T-helper 2 cell (primary cell): ENCODE measurements at regions not wholly inside any gene's neighbourhood (a gene's known extent, or its start where the extent isn't known, plus 50 kb on each side); places are given as distances from the start of the nearest gene placed in this dataset.

Experiments
- DNase-seq, 5 experiments: peaks; one replicate each; pipeline versions ENCODE4 v3.0.0 to v3.0.0-alpha.2; 2012 to 2022

DNA sequence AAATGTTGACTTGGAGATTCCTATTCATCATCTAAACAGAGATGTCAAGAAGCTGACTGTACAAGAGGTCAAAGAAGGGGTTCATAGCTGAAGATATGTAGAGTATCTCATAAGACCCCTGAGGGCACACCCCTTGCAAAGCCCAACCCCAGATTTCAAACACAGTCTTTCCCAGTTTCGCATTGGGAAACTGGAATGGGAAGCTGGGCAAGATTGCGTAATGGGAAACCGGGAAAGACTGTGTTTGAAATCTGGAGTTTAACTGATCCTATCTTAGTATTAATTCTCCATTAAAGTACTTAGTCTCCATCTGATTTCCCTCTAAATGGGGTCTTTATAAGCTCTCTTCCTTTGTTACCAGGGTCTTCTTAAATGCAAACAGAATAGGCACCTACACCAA, 99.5 kb downstream of the FAM76B start:
- DNase-seq: no peak

DNA sequence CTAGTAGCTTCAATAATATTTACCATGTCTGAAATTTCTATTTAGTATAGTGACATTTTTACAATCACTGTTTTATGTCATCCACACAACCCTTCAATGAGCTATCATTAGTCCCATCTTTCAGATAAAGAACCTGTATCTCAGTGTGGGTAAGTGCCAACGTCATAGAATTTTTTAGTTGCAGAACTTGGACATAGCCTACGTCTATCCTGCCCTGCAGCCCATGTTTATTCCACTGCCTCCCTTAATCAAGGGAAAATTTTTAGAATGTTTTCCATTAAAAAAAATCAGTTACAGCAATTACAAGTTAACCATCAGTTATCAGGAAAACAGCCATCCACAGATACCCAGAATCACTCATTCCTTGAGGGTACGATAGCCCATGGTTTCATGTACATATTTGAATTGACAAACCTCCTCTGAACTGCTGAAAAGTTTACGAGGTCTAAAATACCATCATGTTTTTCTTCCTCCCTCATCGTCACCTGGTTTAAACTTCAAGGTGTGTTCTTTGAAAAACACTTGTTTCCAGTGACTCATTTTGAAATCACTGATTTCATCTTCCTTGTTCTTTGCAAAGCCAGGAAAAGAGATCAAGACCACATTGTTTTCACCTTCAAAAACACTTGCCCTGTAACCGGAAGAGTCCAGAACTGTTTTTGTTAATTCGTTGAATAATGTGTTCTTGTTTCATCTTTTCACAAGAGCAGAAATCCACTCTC, 100.9 kb downstream of the FAM76B start:
- peak in 2 of 5 experiments; percentile 23 to 88 for DNase-seq

DNA sequence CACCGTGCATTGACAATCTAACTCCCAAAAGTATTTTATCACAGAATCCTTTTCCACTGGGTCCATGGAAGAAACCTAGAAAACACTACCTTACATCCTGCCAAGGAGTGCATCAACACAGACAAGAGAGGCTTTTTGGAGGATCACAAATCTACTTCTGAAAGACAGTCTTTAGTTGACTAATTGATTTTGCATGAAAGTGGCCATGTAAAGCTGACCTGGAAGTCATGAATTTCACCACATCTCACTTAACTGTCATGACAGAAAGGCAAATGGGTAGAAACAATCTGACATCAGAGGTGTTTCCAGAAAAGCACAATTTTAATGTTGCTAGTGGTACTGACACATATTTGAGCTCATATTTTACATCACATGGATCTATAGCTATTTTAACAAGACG, 101.6 kb downstream of the FAM76B start:
- peak in 1 of 5 experiments; percentile 62 for DNase-seq

DNA sequence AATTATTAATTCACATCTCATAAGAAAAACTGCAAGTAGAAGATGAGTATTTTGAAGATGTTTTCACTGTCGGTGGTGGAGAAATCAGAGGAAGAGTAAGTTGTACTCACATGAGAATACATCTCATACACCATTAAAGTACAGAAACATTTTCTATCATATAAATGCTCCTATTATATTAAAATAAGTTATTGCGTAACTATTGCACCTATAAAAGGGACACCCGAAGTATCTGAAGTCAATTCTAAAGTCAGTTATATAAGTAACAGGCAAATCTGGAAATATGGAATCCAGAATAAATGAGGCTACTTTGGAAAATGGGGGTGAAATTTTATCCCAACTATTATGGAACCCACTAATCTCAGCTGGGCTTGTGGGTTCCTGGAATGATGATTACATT, 103.3 kb downstream of the FAM76B start:
- no peak for DNase-seq

DNA sequence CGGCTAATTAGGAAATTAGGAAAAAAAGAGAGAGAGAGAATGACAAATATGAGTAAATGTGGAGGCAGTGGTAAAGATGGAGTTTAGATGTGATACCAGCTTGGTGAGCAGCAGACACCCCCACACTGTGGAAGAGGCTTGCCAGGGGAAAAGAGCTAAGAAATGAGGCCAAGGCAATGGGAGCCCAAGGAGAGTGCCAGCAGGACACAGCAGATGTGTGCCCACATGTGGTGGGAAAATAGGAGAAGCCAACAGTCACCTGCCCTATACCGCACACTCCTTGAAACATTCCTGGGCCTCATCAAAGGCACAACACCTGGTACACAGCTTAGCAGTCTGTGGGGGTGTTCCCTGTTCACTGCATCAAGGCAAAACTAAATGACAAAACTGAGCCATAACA, 104.9 kb downstream of the FAM76B start:
- DNase-seq: no peak

DNA sequence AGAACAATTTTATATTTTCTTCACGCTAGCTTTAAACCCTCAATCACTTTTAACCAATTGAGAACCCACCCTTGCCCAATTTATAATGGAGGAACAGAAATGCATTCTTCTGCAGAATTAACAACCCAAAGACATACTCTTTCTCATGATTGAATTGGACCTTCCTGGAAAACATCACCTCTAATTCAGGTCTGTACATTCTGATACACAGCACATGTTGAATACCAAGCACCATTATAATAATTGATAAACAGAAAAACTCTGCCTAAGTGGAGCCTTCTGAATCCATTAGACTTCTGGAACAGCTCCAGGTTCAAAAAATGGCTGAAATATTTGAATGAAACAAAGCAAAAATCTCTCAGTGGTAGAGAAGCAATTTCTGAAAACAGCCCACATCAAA, 105.4 kb downstream of the FAM76B start:
- no peak for DNase-seq

DNA sequence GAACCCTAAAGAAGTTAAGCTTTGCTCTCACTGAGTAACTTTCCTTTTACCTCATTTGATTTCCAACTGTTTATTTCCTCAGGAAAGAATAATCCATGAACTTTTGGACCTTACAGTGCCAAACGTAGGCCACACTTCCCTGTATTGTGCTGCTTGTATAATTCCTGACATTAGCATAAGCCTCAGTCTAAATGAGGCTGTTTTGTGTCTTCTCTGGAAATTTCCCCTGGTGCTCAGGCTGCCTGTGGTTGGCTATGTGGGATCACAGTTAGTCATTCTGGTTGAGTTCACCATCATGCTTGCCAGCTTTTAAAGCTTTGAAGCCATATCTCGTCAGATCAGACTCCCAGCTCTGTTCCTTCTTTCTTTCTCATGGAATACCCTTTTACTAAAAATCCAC, 107.0 kb downstream of the FAM76B start:
- peak in 1 of 5 experiments; percentile 62 for DNase-seq

DNA sequence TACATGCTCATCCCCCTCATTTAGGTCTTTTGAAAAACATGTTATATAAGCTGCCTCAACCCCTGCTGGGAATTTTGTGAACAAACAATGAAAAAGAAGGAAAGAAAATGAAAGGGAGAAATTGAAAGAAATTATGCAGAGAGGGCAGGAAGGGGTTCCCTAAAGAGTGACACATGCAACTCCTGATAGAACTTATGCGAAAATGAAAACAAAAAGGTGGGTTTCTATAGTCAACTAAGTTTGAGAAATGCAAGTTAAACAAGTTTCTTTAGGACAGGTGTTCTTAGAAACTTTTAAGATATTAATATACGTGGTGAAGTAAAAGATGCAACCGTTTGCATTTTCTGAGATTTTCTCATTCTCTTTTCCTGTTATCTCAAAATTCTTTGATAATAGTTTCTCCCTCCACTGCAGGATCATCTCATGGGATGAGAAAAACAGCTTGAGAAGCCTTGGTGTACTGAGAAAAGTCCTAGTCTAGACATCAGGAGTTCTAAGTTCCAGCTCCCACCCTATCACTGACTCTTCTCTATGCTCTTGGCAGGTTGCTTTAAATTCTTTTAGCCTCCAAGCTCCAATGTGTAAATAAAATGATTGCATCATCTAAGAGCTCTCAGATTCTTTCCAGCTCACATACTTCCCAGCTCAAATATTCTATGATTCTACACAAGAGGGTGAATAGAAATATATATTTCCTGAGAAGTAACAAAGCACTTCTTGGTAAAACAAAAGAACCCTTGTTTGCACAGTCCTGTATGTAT, 109.2 kb downstream of the FAM76B start:
- DNase-seq: no peak

DNA sequence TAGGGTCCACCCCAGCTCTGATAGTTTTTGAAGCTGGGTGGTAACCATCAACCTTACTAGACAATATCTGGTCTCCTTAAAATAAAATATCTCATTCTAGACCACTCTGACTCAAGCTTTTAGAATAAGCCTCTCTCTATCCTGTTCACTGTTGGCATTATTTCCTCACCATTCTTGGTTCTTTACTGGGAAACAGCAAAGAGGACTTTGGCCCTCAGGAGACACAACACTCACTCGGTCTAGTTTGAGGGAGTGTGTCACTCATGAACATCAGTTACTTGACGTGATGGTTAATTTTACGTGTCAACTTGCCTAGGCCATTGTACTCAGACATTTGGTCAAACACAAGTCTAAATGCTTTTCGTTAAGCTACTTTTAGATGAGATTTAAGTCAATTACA, 110.6 kb downstream of the FAM76B start:
- no peak for DNase-seq

DNA sequence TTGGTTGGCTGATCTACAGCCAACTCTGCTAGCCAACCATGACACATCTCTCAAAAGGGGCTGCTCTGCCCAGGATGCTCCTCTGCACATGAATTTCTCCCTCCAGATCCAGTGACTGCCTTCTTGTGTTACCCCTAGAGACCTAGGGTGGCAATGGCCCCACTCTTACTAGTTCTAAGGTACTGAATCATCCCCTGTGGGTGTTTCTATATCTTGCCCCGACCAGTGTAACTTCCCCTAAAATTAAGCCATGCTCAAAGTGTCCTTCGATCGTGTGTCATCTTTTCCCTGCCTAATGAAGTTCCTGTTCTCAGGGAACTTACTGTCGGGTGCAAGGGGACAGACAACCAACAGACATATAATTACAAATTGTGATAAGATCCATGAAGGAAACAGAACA, 113.3 kb downstream of the FAM76B start:
- DNase-seq: no peak

DNA sequence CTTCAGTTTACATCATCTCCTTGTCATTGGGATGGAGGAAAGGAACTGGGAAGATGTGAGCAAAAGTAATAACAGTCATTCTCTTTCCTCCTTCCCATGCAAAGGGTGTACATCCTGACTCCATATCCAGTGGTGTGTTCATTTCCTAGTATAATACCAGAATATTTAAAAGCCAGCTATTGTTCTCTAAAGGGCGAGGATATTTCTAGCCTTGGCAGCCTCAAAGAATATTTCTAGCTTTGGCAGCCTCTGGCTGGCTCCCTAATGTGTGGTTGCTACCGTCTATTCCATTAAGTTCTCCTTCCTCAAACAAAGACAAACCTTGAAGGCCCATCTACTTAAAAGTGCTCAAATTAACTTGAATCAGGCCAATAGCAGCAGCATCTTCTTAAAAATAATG, 114.0 kb downstream of the FAM76B start:
- DNase-seq: no peak

DNA sequence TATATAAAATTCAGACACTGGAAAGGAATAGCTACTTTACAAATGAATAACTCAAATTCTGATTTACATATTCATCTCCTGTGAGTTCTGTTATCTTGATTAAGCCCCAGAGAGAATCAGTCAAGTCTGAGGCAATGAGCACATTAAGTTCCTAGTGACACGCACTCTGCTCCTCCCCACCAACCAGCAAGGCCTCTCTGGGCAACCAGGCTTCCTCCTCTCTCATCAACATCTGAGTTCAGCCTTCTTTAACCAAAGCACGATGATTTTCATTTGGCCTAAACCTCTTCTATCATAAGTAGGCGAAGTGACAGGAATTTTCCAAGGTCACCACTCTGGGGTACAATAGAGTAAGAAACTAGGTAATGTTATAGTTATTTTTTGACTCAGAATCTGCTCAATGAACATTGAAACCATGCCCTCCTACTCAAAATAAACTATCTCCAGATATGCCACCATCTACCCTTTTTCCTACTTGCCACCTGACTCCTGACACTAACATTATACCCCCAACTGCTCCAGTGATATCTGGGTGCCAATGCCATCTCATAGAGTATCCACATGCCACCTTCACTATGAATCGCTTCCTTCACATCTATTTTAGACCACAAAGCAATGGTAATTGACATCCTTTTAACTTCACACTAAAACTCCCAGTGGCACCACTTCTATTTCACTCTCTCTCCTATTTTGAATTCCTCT, 114.8 kb downstream of the FAM76B start:
- DNase-seq: peak in 2 of 5 experiments; percentile 4 to 70

DNA sequence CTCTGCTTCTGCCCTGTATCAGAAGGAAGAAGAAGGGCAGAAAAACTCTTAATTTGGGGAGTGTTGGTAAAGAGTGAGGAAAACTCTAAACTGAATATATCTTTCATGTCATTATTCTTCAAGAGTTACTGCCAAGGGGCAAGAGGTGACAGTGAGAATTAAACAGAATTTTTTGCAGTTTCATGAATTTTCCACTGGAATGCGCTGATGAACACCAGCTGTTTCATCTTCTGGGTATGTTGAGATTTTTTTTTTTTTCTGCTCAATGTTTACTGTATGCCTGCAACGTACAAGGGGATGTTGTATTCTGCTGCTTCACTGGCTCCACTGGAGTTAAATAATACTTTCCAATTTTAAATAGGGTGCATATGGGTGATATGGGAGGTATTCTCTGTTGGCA, 117.8 kb downstream of the FAM76B start:
- no peak for DNase-seq

DNA sequence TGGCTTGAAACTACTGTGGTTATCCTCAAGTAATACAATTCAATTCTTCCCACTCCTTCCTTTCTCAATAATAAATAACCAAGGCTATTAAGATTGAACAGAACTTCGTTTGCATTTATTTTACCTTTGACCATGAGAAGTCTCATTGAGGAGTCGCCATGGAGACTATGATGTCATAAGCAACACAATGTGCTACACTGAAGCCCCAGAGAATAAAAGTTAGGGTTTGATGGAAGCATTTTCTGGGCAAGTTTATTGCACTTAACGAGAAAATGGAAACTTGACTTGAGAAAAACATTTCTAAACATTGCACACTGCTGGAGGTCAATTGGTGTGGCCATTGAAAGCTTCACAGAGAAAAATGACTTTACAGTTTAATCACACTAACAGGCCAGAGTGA, 121.5 kb downstream of the FAM76B start:
- no peak for DNase-seq

DNA sequence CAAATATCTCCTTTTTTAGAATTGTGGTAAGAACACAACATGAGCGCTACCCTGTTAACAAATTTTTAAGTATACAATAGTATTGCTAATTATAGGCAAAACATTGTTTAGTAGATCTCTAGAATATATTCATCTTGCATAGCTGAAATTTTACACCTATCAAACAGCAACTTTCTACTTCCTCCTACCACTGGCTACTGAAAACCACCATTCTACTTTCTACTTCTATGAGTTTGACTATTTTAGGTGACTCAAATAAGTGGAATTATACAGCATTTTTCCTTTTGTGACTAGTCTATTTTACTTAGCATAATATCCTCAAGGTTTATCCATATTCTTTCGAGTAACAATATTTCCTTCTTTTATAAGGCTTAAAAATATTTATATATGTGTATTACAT, 128.4 kb downstream of the FAM76B start:
- peak in 1 of 5 experiments; percentile 26 for DNase-seq

DNA sequence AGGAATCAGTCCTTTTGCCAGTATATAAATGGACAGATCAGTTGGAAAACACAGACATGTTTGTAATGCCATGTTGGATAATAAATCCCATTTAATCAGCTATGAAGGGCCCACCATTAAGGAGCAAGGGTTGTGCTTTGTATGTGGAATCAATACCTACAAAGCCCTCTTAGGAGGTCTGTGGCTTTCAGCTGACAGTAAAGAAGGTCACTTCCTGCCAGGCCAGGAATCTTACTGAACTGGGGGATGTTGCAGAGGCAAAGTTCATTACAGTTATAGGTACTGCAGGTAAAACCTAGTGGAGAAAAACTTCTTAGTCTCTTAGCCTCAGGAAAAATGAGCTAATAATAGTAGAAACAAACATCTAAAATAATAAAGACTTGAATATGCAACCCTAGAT, 129.5 kb downstream of the FAM76B start:
- no peak for DNase-seq

DNA sequence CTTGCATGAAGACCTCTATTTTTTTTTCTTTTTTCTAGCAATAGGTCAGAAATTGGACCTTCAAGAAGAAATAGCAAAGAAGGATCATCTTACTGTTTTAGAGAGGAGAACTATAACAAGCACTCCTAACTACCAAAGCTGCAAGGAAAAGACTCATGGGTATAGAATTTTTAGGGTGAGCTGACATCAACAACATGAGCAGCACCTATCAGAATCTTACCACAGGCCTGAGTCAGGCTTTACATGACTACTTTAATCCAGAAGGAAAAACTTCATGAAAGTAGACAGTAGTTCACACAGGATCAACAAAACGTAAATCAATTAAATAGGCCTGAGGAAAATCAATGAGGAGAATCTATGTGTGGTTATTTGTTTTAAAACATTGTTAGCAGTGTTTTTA, 130.5 kb downstream of the FAM76B start:
- no peak for DNase-seq

DNA sequence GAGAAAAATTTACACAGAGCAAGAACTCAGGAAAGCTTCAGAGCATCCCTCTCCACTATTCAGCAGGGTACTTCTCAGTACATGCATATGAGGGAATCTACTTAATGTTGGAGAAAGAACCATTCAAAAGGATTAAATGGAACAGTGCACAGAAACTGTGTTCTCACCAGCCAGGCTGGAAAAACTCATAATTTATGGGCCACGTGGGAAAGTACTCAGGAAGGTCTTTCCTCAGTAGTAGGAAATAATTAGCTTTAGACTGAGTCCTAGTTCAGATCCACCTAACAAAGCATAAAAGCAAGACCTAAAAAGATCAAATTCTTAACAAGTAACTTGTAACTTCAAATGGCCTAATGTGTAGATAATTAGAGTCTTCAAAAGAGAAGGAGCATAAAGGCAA, 134.0 kb downstream of the FAM76B start:
- no peak for DNase-seq

DNA sequence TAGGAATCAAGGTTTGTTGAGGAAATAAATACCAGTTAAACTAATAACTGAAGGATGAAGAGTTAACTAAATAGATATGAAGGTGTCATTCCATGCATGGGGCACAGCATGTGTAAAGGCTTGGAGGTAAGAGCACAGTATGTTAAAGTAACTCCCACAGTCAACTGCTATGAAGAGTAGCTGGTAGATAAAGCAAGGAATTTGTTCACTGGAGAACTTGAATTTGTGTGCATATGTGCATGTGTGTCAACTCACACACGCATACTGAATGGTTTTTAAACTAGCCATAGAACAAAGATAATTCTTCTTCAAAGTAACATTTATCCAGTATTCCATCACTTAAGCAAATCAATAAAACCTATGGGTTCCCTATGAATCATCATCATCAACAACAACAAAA, 135.9 kb downstream of the FAM76B start:
- no peak for DNase-seq

DNA sequence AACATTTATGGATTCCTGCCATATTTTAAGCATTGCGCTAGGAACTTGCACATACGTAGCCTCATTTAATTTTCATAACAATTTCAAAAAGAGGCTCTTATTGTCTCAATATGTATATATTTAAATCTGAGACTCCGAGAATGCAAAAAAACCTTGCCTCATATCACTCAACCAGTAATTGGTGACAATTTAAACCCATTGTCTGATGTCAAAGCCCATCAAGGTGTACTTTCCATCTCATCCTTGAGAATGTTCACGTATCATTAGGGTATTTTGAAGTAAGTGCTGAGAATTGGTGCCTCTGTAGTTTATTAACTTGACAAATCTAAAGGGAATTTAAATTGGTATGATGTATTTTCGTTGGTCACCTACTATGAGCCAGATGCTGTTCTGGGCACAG, 136.5 kb downstream of the FAM76B start:
- no peak for DNase-seq

DNA sequence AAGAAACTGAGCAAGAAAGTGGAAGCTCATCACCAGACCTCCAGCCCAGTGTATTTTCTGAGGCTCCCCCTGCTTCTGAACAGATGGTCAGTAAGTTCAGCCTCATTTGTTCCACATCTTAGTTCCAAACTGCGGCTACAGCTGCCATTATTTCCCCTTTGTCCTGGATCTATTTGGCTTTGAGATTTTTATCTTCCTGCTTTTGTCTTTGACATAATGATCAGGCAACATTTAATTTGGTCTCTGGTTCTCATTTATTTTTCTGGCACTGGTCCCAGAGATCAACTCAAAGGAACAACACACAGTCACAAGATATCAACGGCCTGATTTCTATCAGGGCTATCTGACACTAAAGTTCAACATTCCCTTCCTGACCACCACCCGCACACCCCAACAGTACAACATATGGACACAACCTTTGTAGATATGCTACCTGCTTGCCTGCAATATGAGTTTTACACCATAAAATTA, 137.5 kb downstream of the FAM76B start:
- DNase-seq: no peak

DNA sequence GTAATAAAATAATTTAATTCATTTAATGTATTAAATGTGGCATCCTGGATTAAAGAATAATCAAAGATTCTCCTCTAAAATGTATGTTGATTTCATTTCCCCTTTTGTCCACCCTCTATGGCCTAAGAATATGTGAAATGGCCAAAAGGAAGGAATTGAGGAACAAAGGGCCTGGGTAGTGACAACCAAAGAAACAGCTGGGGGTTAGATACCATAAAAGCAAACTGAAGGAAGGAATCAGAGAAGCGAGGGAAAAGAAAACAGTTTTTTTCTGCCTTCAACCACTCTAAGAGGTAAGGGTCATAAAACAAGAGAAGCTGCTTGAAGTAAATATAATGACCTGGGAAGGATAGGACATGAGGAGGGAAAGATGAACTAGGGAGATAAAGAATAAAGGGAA, 139.3 kb downstream of the FAM76B start:
- DNase-seq: no peak

DNA sequence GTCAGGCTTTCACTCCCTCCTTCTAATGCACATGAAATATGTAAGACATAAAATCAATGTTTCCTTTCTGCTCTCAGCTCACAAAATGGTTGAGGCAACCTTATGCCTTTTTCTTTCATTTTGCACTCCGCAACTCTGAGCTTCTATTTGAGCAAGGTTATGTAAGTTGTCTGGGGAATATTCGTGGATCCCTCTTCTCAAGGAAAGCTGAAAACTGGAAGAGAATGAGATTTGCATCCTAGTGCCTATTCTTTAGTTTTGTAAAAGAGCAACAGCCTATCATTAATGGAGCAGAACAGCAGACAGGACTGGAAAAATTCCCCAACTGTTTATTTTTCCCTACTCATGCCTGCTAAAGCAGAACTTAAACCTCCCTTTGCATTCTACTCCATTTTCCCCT, 141.7 kb downstream of the FAM76B start:
- no peak for DNase-seq

DNA sequence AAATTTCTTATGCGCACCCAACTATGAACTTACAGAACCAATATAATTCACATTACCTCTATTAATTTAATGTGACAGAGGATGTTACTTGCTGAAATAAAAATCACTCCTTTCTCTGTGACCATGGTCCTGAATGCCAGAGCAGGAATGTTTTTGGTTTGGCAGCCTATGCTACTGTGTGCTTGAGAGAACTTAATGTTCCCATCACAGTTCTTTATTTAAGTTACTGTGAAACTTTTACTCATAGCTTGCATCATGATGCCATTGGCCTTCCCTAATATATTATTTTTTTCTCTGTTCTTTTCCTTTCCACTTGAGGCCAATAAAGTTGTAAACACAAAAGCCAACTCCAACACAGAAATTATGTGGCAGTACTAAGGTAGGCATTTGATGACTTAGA, 142.2 kb downstream of the FAM76B start:
- no peak for DNase-seq
